NT2/D1 (cell line): ENCODE measurements at regions not wholly inside any gene's neighbourhood (a gene's known extent, or its start where the extent isn't known, plus 50 kb on each side); places are given as distances from the start of the nearest gene placed in this dataset.

Experiments
- DNase-seq: peaks from one replicate; pipeline ENCODE4 v3.0.0-alpha.2; 2011; ENCODE audit warnings: low read depth, low spot score
- H3K27me3 ChIP-seq: 2 replicates; pipeline ENCODE4 v1.6.0; 2011; ENCODE audit warnings: mild to moderate bottlenecking; ENCODE audit not compliant: insufficient read length, insufficient read depth
- H3K36me3 ChIP-seq: 2 replicates; pipeline ENCODE4 v1.6.1; 2011; ENCODE audit warnings: mild to moderate bottlenecking, low read length, mixed read lengths; ENCODE audit not compliant: insufficient read depth, insufficient read length
- H3K4me1 ChIP-seq: 2 replicates; pipeline ENCODE4 v1.5.1; 2011; ENCODE audit not compliant: insufficient read depth, insufficient read length
- H3K4me3 ChIP-seq: 2 replicates; pipeline ENCODE4 v1.5.1; 2011; ENCODE audit warnings: low read depth; ENCODE audit not compliant: insufficient read length
- H3K9ac ChIP-seq: 2 replicates; pipeline ENCODE4 v1.6.0; 2011; ENCODE audit warnings: low read depth; ENCODE audit not compliant: insufficient read length
- H3K9me3 ChIP-seq: 2 replicates; pipeline ENCODE4 v1.5.1; 2011; ENCODE audit warnings: mild to moderate bottlenecking, low read length; ENCODE audit not compliant: insufficient read depth
- SUZ12 ChIP-seq: IDR thresholded peaks from 2 replicates; pipeline ENCODE4 v1.6.1; 2011; ENCODE audit not compliant: insufficient read length, insufficient read depth; ENCODE audit errors: extremely low read depth
- YY1 ChIP-seq: IDR thresholded peaks from 2 replicates; pipeline ENCODE4 v1.6.1; 2011; ENCODE audit not compliant: insufficient read length, insufficient read depth
- ZNF274 ChIP-seq: IDR thresholded peaks from 2 replicates; pipeline ENCODE4 v1.6.1; 2011; ENCODE audit warnings: mild to moderate bottlenecking, low read depth, low read length

DNA sequence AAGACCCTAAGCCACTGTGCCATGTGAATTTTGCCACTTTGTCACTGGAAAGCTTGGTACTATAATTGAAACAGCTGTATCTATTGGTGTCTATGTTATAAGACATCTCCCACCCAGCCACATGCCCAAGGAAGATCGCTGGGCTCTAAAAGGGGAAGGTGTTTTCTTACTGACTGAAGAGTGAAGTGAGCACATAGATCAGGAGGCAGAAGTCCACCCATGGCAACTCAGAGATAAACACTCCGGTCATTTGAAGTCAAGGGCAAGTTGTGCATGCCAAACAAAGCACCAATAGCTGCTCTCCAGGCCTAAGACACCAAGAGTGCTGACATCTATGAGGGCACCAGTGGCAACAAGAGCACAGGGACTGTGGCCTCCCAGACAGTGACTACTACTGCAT, 153.8 kb downstream of the KCTD12 start:
- H3K4me3 ChIP-seq, result no peak overlapping the region
- TF ChIP-seq SUZ12 (no peak), ZNF274 (no peak), YY1 (no peak)
- DNase-seq, result no peak
- no peaks in the 10 kb centered on the region for H3K4me1 ChIP-seq
- H3K36me3 ChIP-seq, result no peaks in the 10 kb centered on the region
- no peaks in the 10 kb centered on the region for H3K27me3 ChIP-seq
- H3K9ac ChIP-seq, result no peak overlapping the region
- peaks cover 7% of the 10 kb centered on the region; the same call in 1 of the 2 replicates for H3K9me3 ChIP-seq

DNA sequence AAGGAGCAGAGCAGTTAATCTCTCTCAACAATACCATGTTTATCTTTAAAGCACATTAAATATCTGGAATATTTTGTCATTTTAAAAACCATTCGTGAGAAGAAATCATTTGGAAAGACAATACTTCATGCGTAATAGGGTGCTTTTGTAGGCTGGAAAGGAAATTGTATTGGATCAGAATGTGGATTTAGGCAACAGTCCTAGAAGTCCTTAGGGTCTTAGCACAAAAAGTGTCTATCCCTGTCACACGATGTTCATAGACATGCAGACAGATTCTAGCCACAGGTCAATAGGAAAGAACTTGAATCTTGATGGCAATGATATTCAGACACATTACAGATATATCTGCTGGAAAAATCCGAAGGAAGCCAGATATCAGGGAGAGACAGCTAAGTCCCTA, 156.0 kb downstream of the KCTD12 start:
- TF ChIP-seq YY1 (no peak), SUZ12 (no peak), ZNF274 (no peak)
- DNase-seq, result no peak
- H3K4me1 ChIP-seq, result no peaks in the 10 kb centered on the region
- no peak overlapping the region for H3K4me3 ChIP-seq
- peaks cover 11% of the 10 kb centered on the region; the same call in 1 of the 2 replicates for H3K9me3 ChIP-seq
- H3K9ac ChIP-seq, result no peak overlapping the region
- no peaks in the 10 kb centered on the region for H3K27me3 ChIP-seq
- no peaks in the 10 kb centered on the region for H3K36me3 ChIP-seq

DNA sequence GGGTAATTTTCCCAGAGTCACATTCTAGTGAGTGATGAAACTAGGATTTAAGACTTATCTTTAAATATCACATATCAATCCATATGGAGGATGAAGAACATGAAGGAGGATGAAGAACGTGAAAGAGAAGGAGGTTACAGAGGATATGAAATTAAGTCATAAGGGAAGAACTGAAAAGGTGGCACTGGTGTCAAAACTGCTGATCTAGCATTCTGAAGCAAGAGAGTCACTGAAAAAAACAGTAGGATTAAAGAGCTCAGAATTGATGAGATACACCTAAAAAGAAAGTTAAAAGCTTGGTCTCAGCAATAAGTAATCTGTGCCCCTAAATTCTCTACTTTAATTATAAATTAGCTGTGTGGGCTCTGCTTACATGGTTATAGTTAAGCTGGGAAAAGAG, 156.5 kb downstream of the KCTD12 start:
- H3K4me3 ChIP-seq, result no peak overlapping the region
- TF ChIP-seq YY1, result no peak
- TF ChIP-seq ZNF274, result no peak
- no peak for TF ChIP-seq SUZ12
- H3K9me3 ChIP-seq, result peaks cover 11% of the 10 kb centered on the region; the same call in 1 of the 2 replicates
- no peaks in the 10 kb centered on the region for H3K4me1 ChIP-seq
- DNase-seq, result no peak
- H3K36me3 ChIP-seq, result no peaks in the 10 kb centered on the region
- H3K27me3 ChIP-seq, result no peaks in the 10 kb centered on the region
- H3K9ac ChIP-seq, result no peak overlapping the region

DNA sequence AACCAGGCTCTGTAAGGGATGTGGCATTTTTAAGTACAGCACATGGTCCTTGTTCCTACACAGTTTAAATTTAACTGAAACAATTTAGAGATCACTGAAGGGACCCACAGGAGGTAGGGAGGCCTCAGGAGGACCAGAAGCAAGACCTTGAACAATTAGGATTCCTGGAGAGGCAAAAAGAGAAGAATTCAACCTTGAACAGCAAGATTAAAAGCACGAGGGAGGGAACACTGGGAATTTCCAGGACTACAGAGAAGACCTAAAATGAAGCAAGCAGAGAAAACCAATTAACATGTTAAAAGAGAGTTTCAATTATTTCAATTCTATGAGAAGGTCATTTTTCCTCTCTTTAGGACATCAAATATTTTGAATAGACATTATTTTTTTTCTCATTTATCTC, 160.3 kb downstream of the KCTD12 start:
- DNase-seq, result no peak
- Histone ChIP-seq H3K9me3 (peaks cover 11% of the 10 kb centered on the region; the same call in 1 of the 2 replicates), H3K4me3 (no peak overlapping the region), H3K36me3 (no peaks in the 10 kb centered on the region), H3K4me1 (no peaks in the 10 kb centered on the region), H3K9ac (no peak overlapping the region), H3K27me3 (no peaks in the 10 kb centered on the region)
- TF ChIP-seq SUZ12, result no peak

DNA sequence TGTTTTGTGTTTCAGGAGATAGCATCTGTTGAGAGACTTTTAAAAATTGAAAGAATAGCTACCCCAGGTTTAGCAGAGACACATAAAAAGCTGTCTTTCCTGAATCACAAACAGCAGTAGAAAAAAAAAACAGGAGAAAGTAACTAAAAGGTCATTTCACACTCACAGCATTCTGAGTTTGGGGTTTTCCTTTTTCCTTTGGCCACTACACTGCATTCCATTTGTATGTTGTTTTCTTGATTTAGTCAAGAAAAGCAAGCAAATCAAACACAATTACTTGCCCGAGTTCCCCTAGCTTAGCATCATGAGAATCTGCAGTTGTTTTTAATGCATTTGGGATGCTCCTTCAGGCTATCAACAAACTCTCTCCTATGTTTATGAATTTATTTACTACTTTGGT, 161.0 kb downstream of the KCTD12 start:
- H3K4me1 ChIP-seq, result no peaks in the 10 kb centered on the region
- H3K27me3 ChIP-seq, result no peaks in the 10 kb centered on the region
- no peaks in the 10 kb centered on the region for H3K36me3 ChIP-seq
- DNase-seq, result no peak
- H3K9ac ChIP-seq, result no peak overlapping the region
- peaks cover 11% of the 10 kb centered on the region; the same call in 1 of the 2 replicates for H3K9me3 ChIP-seq
- TF ChIP-seq SUZ12 (no peak), ZNF274 (no peak), YY1 (no peak)
- no peak overlapping the region for H3K4me3 ChIP-seq

DNA sequence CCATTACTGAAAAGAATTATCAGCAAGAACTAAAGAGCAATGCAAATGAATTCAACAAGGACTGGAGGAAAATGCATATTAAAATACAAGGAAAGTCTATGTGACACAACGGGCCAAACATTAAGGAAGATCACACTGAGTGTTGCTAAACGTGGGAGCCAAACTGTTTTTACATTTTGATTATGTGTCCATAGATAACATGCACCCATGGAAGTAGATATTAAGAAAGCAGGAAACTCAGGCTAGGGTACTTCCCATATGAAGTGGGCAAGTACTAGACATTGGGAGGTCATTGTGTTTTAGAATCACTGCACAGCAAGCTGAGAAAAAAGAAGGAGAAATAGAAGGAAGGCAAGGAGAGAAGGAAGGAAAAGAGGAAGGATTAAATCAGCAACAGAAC, 161.8 kb downstream of the KCTD12 start:
- TF ChIP-seq ZNF274, result no peak
- no peak for TF ChIP-seq SUZ12
- no peak for TF ChIP-seq YY1
- Histone ChIP-seq H3K36me3 (no peaks in the 10 kb centered on the region), H3K9me3 (peaks cover 11% of the 10 kb centered on the region; the same call in 1 of the 2 replicates), H3K27me3 (no peaks in the 10 kb centered on the region), H3K4me3 (no peak overlapping the region), H3K9ac (no peak overlapping the region), H3K4me1 (no peaks in the 10 kb centered on the region)
- no peak for DNase-seq

DNA sequence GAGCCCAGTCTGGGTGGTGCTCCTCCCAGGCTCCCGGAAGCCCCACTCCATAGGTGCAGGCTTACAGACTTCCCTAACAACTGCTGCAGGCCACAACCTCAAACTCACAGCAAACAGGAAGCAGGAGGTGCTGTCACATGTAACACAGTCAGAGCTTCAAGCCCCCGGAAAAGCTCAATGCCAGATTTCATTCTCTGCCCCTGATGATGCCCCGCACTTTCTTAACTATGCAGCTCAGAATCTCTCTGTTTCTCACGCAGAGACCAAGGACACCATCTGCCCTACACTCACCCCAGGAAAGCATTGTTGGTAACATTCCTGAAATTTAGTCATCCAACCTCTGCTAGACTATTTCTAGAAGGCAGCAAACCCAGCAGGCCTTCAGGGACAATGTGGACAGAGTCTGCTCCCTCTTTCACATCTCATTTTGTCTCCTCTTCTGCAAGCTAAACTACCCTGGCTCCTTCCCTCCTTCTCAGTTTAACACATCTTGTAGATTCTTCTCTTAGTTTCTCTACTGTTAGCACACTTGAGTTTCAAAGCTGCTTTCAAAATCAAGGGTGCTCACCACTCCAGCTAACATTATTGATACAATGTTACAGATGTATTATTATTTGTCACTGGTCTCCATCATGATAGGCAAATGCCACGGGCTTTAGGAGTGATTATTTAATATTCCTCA, 162.5 kb downstream of the KCTD12 start:
- Histone ChIP-seq H3K4me1 (no peaks in the 10 kb centered on the region), H3K36me3 (no peaks in the 10 kb centered on the region), H3K4me3 (no peak overlapping the region), H3K9me3 (peaks cover 11% of the 10 kb centered on the region; the same call in 1 of the 2 replicates), H3K27me3 (no peaks in the 10 kb centered on the region), H3K9ac (no peak overlapping the region)
- DNase-seq, result peak; percentile 42
- TF ChIP-seq YY1, result no peak
